ENCODE measurements at regions not wholly inside any gene's neighbourhood (a gene's known extent, or its start where the extent isn't known, plus 50 kb on each side); places are given as distances from the start of the nearest gene placed in this dataset.

GRCh38 chr9:109859447-109859846 is 79.4 kb downstream of the PALM2AKAP2 start:
- Histone ChIP-seq H3K27ac (ENCODE audit: low read depth, low read length) (no peak overlapping the region), H3K4me3 (ENCODE audit: low read depth in 1 of 5, low read length in 5 of 5) (no peak overlapping the region), H3K27me3 (ENCODE audit: control insufficient read depth in 5 of 5, insufficient read depth in 4 of 5, low read length in 5 of 5) (no peaks in the 10 kb centered on the region), H3K9me3 (ENCODE audit: control insufficient read depth in 5 of 5, low read length in 5 of 5) (no peaks in the 10 kb centered on the region), H3K9ac (ENCODE audit: low read length in 5 of 5) (no peak overlapping the region), H3K4me1 (ENCODE audit: control insufficient read depth in 5 of 5, insufficient read depth in 5 of 5, low read length in 5 of 5) (peaks cover 2 to 35% (median 21%) of the 10 kb centered on the region in 5 donors), H3K36me3 (ENCODE audit: control insufficient read depth in 5 of 5, insufficient read depth in 5 of 5, low read length in 5 of 5) (no peaks in the 10 kb centered on the region)

GRCh38 chr9:109860521-109860920 is 80.5 kb downstream of the PALM2AKAP2 start:
- Histone ChIP-seq H3K9ac (ENCODE audit: low read length in 5 of 5) (peak overlapping the region in 1 of 5 donors; percentile 11), H3K27me3 (ENCODE audit: control insufficient read depth in 5 of 5, insufficient read depth in 4 of 5, low read length in 5 of 5) (no peaks in the 10 kb centered on the region), H3K9me3 (ENCODE audit: control insufficient read depth in 5 of 5, low read length in 5 of 5) (no peaks in the 10 kb centered on the region), H3K27ac (ENCODE audit: low read depth, low read length) (peak overlapping the region; percentile 18), H3K36me3 (ENCODE audit: control insufficient read depth in 5 of 5, insufficient read depth in 5 of 5, low read length in 5 of 5) (no peaks in the 10 kb centered on the region), H3K4me3 (ENCODE audit: low read depth in 1 of 5, low read length in 5 of 5) (no peak overlapping the region), H3K4me1 (ENCODE audit: control insufficient read depth in 5 of 5, insufficient read depth in 5 of 5, low read length in 5 of 5) (peaks cover 2 to 35% (median 21%) of the 10 kb centered on the region in 5 donors)

GRCh38 chr9:109861499-109861898 is 81.5 kb downstream of the PALM2AKAP2 start:
- Histone ChIP-seq H3K9me3 (ENCODE audit: control insufficient read depth in 5 of 5, low read length in 5 of 5) (no peaks in the 10 kb centered on the region), H3K27me3 (ENCODE audit: control insufficient read depth in 5 of 5, insufficient read depth in 4 of 5, low read length in 5 of 5) (no peaks in the 10 kb centered on the region), H3K27ac (ENCODE audit: low read depth, low read length) (peak overlapping the region; percentile 66), H3K4me1 (ENCODE audit: control insufficient read depth in 5 of 5, insufficient read depth in 5 of 5, low read length in 5 of 5) (peaks cover 2 to 35% (median 21%) of the 10 kb centered on the region in 5 donors), H3K4me3 (ENCODE audit: low read depth in 1 of 5, low read length in 5 of 5) (no peak overlapping the region), H3K9ac (ENCODE audit: low read length in 5 of 5) (no peak overlapping the region), H3K36me3 (ENCODE audit: control insufficient read depth in 5 of 5, insufficient read depth in 5 of 5, low read length in 5 of 5) (no peaks in the 10 kb centered on the region)

- no peak overlapping the region for H3K4me3 ChIP-seq (ENCODE audit: low read depth in 1 of 5, low read length in 5 of 5)
- H3K27me3 ChIP-seq (ENCODE audit: control insufficient read depth in 5 of 5, insufficient read depth in 4 of 5, low read length in 5 of 5) = no peaks in the 10 kb centered on the region
- peak overlapping the region; percentile 66 for H3K27ac ChIP-seq (ENCODE audit: low read depth, low read length)
- H3K36me3 ChIP-seq (ENCODE audit: control insufficient read depth in 5 of 5, insufficient read depth in 5 of 5, low read length in 5 of 5) = no peaks in the 10 kb centered on the region
- H3K4me1 ChIP-seq (ENCODE audit: control insufficient read depth in 5 of 5, insufficient read depth in 5 of 5, low read length in 5 of 5) = peaks cover 2 to 35% (median 18%) of the 10 kb centered on the region in 5 donors
- no peaks in the 10 kb centered on the region for H3K9me3 ChIP-seq (ENCODE audit: control insufficient read depth in 5 of 5, low read length in 5 of 5)
- H3K9ac ChIP-seq (ENCODE audit: low read length in 5 of 5) = no peak overlapping the region
These were observed 81.9 kb downstream of the PALM2AKAP2 start for GRCh38 chr9:109861918-109862317.

- Histone ChIP-seq H3K4me1 (ENCODE audit: control insufficient read depth in 5 of 5, insufficient read depth in 5 of 5, low read length in 5 of 5) (peaks cover 2 to 39% (median 20%) of the 10 kb centered on the region in 5 donors), H3K36me3 (ENCODE audit: control insufficient read depth in 5 of 5, insufficient read depth in 5 of 5, low read length in 5 of 5) (no peaks in the 10 kb centered on the region), H3K4me3 (ENCODE audit: low read depth in 1 of 5, low read length in 5 of 5) (no peak overlapping the region), H3K27ac (ENCODE audit: low read depth, low read length) (peak overlapping the region; percentile 66), H3K9ac (ENCODE audit: low read length in 5 of 5) (no peak overlapping the region), H3K9me3 (ENCODE audit: control insufficient read depth in 5 of 5, low read length in 5 of 5) (no peaks in the 10 kb centered on the region), H3K27me3 (ENCODE audit: control insufficient read depth in 5 of 5, insufficient read depth in 4 of 5, low read length in 5 of 5) (no peaks in the 10 kb centered on the region)
These were observed 82.5 kb downstream of the PALM2AKAP2 start for GRCh38 chr9:109862452-109862851.

- Histone ChIP-seq H3K4me3 (ENCODE audit: low read depth in 1 of 5, low read length in 5 of 5) (no peak overlapping the region), H3K27me3 (ENCODE audit: control insufficient read depth in 5 of 5, insufficient read depth in 4 of 5, low read length in 5 of 5) (no peaks in the 10 kb centered on the region), H3K9ac (ENCODE audit: low read length in 5 of 5) (no peak overlapping the region), H3K36me3 (ENCODE audit: control insufficient read depth in 5 of 5, insufficient read depth in 5 of 5, low read length in 5 of 5) (peaks cover 0 to 2% (median 0%) of the 10 kb centered on the region in 5 donors), H3K4me1 (ENCODE audit: control insufficient read depth in 5 of 5, insufficient read depth in 5 of 5, low read length in 5 of 5) (peaks cover 2 to 47% (median 31%) of the 10 kb centered on the region in 5 donors), H3K9me3 (ENCODE audit: control insufficient read depth in 5 of 5, low read length in 5 of 5) (no peaks in the 10 kb centered on the region), H3K27ac (ENCODE audit: low read depth, low read length) (no peak overlapping the region)
These were observed 84.0 kb downstream of the PALM2AKAP2 start for GRCh38 chr9:109863961-109864360.

GRCh38 chr9:109865521-109865920 is 85.5 kb downstream of the PALM2AKAP2 start:
- peaks cover 2 to 4% (median 3%) of the 10 kb centered on the region in 5 donors for H3K36me3 ChIP-seq (ENCODE audit: control insufficient read depth in 5 of 5, insufficient read depth in 5 of 5, low read length in 5 of 5)
- H3K4me3 ChIP-seq (ENCODE audit: low read depth in 1 of 5, low read length in 5 of 5) = no peak overlapping the region
- H3K4me1 ChIP-seq (ENCODE audit: control insufficient read depth in 5 of 5, insufficient read depth in 5 of 5, low read length in 5 of 5) = peaks cover 2 to 45% (median 31%) of the 10 kb centered on the region in 5 donors
- no peak overlapping the region for H3K9ac ChIP-seq (ENCODE audit: low read length in 5 of 5)
- H3K27ac ChIP-seq (ENCODE audit: low read depth, low read length) = no peak overlapping the region
- H3K9me3 ChIP-seq (ENCODE audit: control insufficient read depth in 5 of 5, low read length in 5 of 5) = no peaks in the 10 kb centered on the region
- H3K27me3 ChIP-seq (ENCODE audit: control insufficient read depth in 5 of 5, insufficient read depth in 4 of 5, low read length in 5 of 5) = no peaks in the 10 kb centered on the region

- Histone ChIP-seq H3K4me1 (ENCODE audit: control insufficient read depth in 5 of 5, insufficient read depth in 5 of 5, low read length in 5 of 5) (peaks cover 0 to 27% (median 13%) of the 10 kb centered on the region in 5 donors), H3K9ac (ENCODE audit: low read length in 5 of 5) (no peak overlapping the region), H3K36me3 (ENCODE audit: control insufficient read depth in 5 of 5, insufficient read depth in 5 of 5, low read length in 5 of 5) (peaks cover 2 to 4% (median 3%) of the 10 kb centered on the region in 5 donors), H3K9me3 (ENCODE audit: control insufficient read depth in 5 of 5, low read length in 5 of 5) (no peaks in the 10 kb centered on the region), H3K27me3 (ENCODE audit: control insufficient read depth in 5 of 5, insufficient read depth in 4 of 5, low read length in 5 of 5) (no peaks in the 10 kb centered on the region), H3K4me3 (ENCODE audit: low read depth in 1 of 5, low read length in 5 of 5) (no peak overlapping the region), H3K27ac (ENCODE audit: low read depth, low read length) (peak overlapping the region; percentile 9)
These were observed 88.2 kb downstream of the PALM2AKAP2 start for GRCh38 chr9:109868207-109868606.

GRCh38 chr9:109868722-109869121 is 88.7 kb downstream of the PALM2AKAP2 start:
- no peak overlapping the region for H3K9ac ChIP-seq (ENCODE audit: low read length in 5 of 5)
- peaks cover 2 to 4% (median 3%) of the 10 kb centered on the region in 5 donors for H3K36me3 ChIP-seq (ENCODE audit: control insufficient read depth in 5 of 5, insufficient read depth in 5 of 5, low read length in 5 of 5)
- H3K9me3 ChIP-seq (ENCODE audit: control insufficient read depth in 5 of 5, low read length in 5 of 5) = no peaks in the 10 kb centered on the region
- H3K27ac ChIP-seq (ENCODE audit: low read depth, low read length) = no peak overlapping the region
- peaks cover 0 to 27% (median 13%) of the 10 kb centered on the region in 5 donors for H3K4me1 ChIP-seq (ENCODE audit: control insufficient read depth in 5 of 5, insufficient read depth in 5 of 5, low read length in 5 of 5)
- H3K27me3 ChIP-seq (ENCODE audit: control insufficient read depth in 5 of 5, insufficient read depth in 4 of 5, low read length in 5 of 5) = no peaks in the 10 kb centered on the region
- no peak overlapping the region for H3K4me3 ChIP-seq (ENCODE audit: low read depth in 1 of 5, low read length in 5 of 5)

- H3K4me3 ChIP-seq (ENCODE audit: low read depth in 1 of 5, low read length in 5 of 5) = no peak overlapping the region
- H3K9me3 ChIP-seq (ENCODE audit: control insufficient read depth in 5 of 5, low read length in 5 of 5) = no peaks in the 10 kb centered on the region
- no peaks in the 10 kb centered on the region for H3K27me3 ChIP-seq (ENCODE audit: control insufficient read depth in 5 of 5, insufficient read depth in 4 of 5, low read length in 5 of 5)
- H3K4me1 ChIP-seq (ENCODE audit: control insufficient read depth in 5 of 5, insufficient read depth in 5 of 5, low read length in 5 of 5) = peaks cover 0 to 22% (median 13%) of the 10 kb centered on the region in 5 donors
- no peak overlapping the region for H3K27ac ChIP-seq (ENCODE audit: low read depth, low read length)
- H3K36me3 ChIP-seq (ENCODE audit: control insufficient read depth in 5 of 5, insufficient read depth in 5 of 5, low read length in 5 of 5) = peaks cover 2 to 8% (median 4%) of the 10 kb centered on the region in 5 donors
- no peak overlapping the region for H3K9ac ChIP-seq (ENCODE audit: low read length in 5 of 5)
These were observed 90.4 kb downstream of the PALM2AKAP2 start for GRCh38 chr9:109870365-109870764.

All from subcutaneous abdominal adipose tissue (tissue), 5 donors.